H1 (cell line): ENCODE measurements at regions not wholly inside any gene's neighbourhood (a gene's known extent, or its start where the extent isn't known, plus 50 kb on each side); places are given as distances from the start of the nearest gene placed in this dataset.

Experiments
- BACH1 ChIP-seq: IDR thresholded peaks from 2 replicates; pipeline ENCODE4 v1.6.1; 2012; ENCODE audit warnings: low read length, improper control_type of control experiment
- CHD1 ChIP-seq: IDR thresholded peaks from 2 replicates; pipeline ENCODE4 v1.6.1; 2012; ENCODE audit warnings: low read depth, low read length, improper control_type of control experiment
- CTBP2 ChIP-seq: IDR thresholded peaks from 2 replicates; pipeline ENCODE4 v1.7.0; 2011; ENCODE audit warnings: borderline replicate concordance, mild to moderate bottlenecking, moderate library complexity, mixed read lengths, low read length; ENCODE audit not compliant: insufficient read depth, insufficient read length
- EGR1 ChIP-seq: IDR thresholded peaks from 2 replicates; pipeline ENCODE4 v1.6.1; 2011; ENCODE audit warnings: low read depth, low read length, borderline replicate concordance
- KDM4A ChIP-seq: IDR thresholded peaks from one replicate; pipeline ENCODE4 v1.7.1; 2012; ENCODE audit warnings: low read depth, mild to moderate bottlenecking, moderate library complexity, low read length, inconsistent platforms; ENCODE audit not compliant: severe bottlenecking
- NANOG ChIP-seq: IDR thresholded peaks from 2 replicates; pipeline ENCODE4 v1.6.1; 2011; ENCODE audit warnings: low read length, low read depth, mild to moderate bottlenecking, inconsistent platforms; ENCODE audit not compliant: insufficient read depth, poor library complexity, severe bottlenecking
- RBBP5 ChIP-seq: IDR thresholded peaks from 2 replicates; pipeline ENCODE4 v1.7.1; 2012; ENCODE audit warnings: low read depth, mild to moderate bottlenecking, inconsistent platforms, low read length, moderate library complexity, borderline replicate concordance
- SP2 ChIP-seq: IDR thresholded peaks from 2 replicates; pipeline ENCODE4 v1.6.1; 2012; ENCODE audit warnings: mild to moderate bottlenecking, low read length, inconsistent platforms
- SRF ChIP-seq: IDR thresholded peaks from 2 replicates; pipeline ENCODE4 v1.6.1; 2011; ENCODE audit warnings: mild to moderate bottlenecking, low read depth, low read length, moderate library complexity
- YY1 ChIP-seq: IDR thresholded peaks from 2 replicates; pipeline ENCODE4 v1.6.1; 2011; ENCODE audit warnings: low read depth, mild to moderate bottlenecking, low read length
- TF ChIP-seq, protein P1 (sequence below): fragments of 300-600 bp; sonication (generic); IDR thresholded peaks from 2 replicates; pipeline ENCODE4 v1.7.1; 2012; ENCODE audit warnings: low read length, moderate library complexity, mild to moderate bottlenecking, inconsistent platforms; ENCODE audit not compliant: insufficient replicate concordance

DNA sequence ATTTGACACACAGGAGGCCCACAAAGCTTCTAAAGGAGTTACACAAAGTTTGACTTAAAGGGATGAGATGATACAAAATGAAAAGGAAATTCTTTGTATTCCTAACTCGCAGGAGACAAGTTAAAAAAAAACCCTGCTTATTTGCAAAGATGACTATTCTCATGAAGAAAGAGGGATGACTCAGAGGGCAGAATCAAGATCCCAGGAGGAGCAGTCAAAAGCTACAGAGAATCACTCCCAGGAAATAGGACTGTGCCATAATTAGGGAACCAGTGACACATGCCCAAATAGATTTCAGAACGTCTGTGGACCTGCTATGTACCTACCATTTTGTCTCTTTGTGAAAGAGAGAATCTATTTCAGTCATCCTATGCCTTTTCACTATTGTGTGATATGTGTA, 103.5 kb upstream of the ARRDC3 start (continued):
- TF ChIP-seq, protein P1, sequence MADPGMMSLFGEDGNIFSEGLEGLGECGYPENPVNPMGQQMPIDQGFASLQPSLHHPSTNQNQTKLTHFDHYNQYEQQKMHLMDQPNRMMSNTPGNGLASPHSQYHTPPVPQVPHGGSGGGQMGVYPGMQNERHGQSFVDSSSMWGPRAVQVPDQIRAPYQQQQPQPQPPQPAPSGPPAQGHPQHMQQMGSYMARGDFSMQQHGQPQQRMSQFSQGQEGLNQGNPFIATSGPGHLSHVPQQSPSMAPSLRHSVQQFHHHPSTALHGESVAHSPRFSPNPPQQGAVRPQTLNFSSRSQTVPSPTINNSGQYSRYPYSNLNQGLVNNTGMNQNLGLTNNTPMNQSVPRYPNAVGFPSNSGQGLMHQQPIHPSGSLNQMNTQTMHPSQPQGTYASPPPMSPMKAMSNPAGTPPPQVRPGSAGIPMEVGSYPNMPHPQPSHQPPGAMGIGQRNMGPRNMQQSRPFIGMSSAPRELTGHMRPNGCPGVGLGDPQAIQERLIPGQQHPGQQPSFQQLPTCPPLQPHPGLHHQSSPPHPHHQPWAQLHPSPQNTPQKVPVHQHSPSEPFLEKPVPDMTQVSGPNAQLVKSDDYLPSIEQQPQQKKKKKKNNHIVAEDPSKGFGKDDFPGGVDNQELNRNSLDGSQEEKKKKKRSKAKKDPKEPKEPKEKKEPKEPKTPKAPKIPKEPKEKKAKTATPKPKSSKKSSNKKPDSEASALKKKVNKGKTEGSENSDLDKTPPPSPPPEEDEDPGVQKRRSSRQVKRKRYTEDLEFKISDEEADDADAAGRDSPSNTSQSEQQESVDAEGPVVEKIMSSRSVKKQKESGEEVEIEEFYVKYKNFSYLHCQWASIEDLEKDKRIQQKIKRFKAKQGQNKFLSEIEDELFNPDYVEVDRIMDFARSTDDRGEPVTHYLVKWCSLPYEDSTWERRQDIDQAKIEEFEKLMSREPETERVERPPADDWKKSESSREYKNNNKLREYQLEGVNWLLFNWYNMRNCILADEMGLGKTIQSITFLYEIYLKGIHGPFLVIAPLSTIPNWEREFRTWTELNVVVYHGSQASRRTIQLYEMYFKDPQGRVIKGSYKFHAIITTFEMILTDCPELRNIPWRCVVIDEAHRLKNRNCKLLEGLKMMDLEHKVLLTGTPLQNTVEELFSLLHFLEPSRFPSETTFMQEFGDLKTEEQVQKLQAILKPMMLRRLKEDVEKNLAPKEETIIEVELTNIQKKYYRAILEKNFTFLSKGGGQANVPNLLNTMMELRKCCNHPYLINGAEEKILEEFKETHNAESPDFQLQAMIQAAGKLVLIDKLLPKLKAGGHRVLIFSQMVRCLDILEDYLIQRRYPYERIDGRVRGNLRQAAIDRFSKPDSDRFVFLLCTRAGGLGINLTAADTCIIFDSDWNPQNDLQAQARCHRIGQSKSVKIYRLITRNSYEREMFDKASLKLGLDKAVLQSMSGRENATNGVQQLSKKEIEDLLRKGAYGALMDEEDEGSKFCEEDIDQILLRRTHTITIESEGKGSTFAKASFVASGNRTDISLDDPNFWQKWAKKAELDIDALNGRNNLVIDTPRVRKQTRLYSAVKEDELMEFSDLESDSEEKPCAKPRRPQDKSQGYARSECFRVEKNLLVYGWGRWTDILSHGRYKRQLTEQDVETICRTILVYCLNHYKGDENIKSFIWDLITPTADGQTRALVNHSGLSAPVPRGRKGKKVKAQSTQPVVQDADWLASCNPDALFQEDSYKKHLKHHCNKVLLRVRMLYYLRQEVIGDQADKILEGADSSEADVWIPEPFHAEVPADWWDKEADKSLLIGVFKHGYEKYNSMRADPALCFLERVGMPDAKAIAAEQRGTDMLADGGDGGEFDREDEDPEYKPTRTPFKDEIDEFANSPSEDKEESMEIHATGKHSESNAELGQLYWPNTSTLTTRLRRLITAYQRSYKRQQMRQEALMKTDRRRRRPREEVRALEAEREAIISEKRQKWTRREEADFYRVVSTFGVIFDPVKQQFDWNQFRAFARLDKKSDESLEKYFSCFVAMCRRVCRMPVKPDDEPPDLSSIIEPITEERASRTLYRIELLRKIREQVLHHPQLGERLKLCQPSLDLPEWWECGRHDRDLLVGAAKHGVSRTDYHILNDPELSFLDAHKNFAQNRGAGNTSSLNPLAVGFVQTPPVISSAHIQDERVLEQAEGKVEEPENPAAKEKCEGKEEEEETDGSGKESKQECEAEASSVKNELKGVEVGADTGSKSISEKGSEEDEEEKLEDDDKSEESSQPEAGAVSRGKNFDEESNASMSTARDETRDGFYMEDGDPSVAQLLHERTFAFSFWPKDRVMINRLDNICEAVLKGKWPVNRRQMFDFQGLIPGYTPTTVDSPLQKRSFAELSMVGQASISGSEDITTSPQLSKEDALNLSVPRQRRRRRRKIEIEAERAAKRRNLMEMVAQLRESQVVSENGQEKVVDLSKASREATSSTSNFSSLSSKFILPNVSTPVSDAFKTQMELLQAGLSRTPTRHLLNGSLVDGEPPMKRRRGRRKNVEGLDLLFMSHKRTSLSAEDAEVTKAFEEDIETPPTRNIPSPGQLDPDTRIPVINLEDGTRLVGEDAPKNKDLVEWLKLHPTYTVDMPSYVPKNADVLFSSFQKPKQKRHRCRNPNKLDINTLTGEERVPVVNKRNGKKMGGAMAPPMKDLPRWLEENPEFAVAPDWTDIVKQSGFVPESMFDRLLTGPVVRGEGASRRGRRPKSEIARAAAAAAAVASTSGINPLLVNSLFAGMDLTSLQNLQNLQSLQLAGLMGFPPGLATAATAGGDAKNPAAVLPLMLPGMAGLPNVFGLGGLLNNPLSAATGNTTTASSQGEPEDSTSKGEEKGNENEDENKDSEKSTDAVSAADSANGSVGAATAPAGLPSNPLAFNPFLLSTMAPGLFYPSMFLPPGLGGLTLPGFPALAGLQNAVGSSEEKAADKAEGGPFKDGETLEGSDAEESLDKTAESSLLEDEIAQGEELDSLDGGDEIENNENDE: no peak
- no peak for TF ChIP-seq CHD1
- no peak for TF ChIP-seq YY1
- no peak for TF ChIP-seq EGR1
- TF ChIP-seq KDM4A: no peak
- no peak for TF ChIP-seq CTBP2
- TF ChIP-seq SP2: no peak
- TF ChIP-seq BACH1: no peak
- TF ChIP-seq NANOG: no peak
- no peak for TF ChIP-seq RBBP5
- TF ChIP-seq SRF: no peak
- TF ChIP-seq, all 59 proteins: peak for 0
